ENCODE measurements at regions not wholly inside any gene's neighbourhood (a gene's known extent, or its start where the extent isn't known, plus 50 kb on each side); places are given as distances from the start of the nearest gene placed in this dataset.

GRCh38 chr4:125679989-125680388 lies 365.2 kb downstream of the FAT4 start:
- DNase-seq (no peak), FAIRE-seq (no peak)
- Histone ChIP-seq H3K4me1 (ENCODE audit: control insufficient read depth in 2 of 3, insufficient read depth in 2 of 3, low read depth in 1 of 3, low read length in 3 of 3) (no peaks in the 10 kb centered on the region), H3K36me3 (ENCODE audit: control insufficient read depth in 2 of 3, insufficient read depth in 3 of 3, low read length in 3 of 3) (no peaks in the 10 kb centered on the region), H3K27me3 (ENCODE audit: control insufficient read depth, insufficient read depth, low read length) (no peaks in the 10 kb centered on the region), H3K4me3 (ENCODE audit: low read length in 3 of 3) (no peak overlapping the region), H3K9ac (ENCODE audit: low read length in 3 of 3) (no peak overlapping the region), H3K9me3 (ENCODE audit: control insufficient read depth in 2 of 3, insufficient read depth in 1 of 3, low read length in 3 of 3) (no peaks in the 10 kb centered on the region), H3K27ac (ENCODE audit: low read depth in 2 of 2, low read length in 2 of 2) (no peak overlapping the region)
- intact Hi-C loops (cut with DNase I): no loop called here
- no peak for TF ChIP-seq CTCF (IDR thresholded peaks at IDR 0.05; ENCODE audit: borderline replicate concordance, extremely low read depth, insufficient read depth)

GRCh38 chr4:125681240-125681639 lies 366.5 kb downstream of the FAT4 start:
- no peak for FAIRE-seq
- intact Hi-C loops (cut with DNase I): no loop called here
- Histone ChIP-seq H3K9ac (ENCODE audit: low read length in 3 of 3) (no peak overlapping the region), H3K4me3 (ENCODE audit: low read length in 3 of 3) (no peak overlapping the region), H3K36me3 (ENCODE audit: control insufficient read depth in 2 of 3, insufficient read depth in 3 of 3, low read length in 3 of 3) (no peaks in the 10 kb centered on the region), H3K27me3 (ENCODE audit: control insufficient read depth, insufficient read depth, low read length) (no peaks in the 10 kb centered on the region), H3K9me3 (ENCODE audit: control insufficient read depth in 2 of 3, insufficient read depth in 1 of 3, low read length in 3 of 3) (no peaks in the 10 kb centered on the region), H3K4me1 (ENCODE audit: control insufficient read depth in 2 of 3, insufficient read depth in 2 of 3, low read depth in 1 of 3, low read length in 3 of 3) (no peaks in the 10 kb centered on the region), H3K27ac (ENCODE audit: low read depth in 2 of 2, low read length in 2 of 2) (no peak overlapping the region)
- DNase-seq: no peak
- TF ChIP-seq CTCF (IDR thresholded peaks at IDR 0.05; ENCODE audit: borderline replicate concordance, extremely low read depth, insufficient read depth): no peak

GRCh38 chr4:125682730-125683129 lies 368.0 kb downstream of the FAT4 start:
- no peak for FAIRE-seq
- Histone ChIP-seq H3K9ac (ENCODE audit: low read length in 3 of 3) (no peak overlapping the region), H3K27ac (ENCODE audit: low read depth in 2 of 2, low read length in 2 of 2) (no peak overlapping the region), H3K9me3 (ENCODE audit: control insufficient read depth in 2 of 3, insufficient read depth in 1 of 3, low read length in 3 of 3) (no peaks in the 10 kb centered on the region), H3K36me3 (ENCODE audit: control insufficient read depth in 2 of 3, insufficient read depth in 3 of 3, low read length in 3 of 3) (no peaks in the 10 kb centered on the region), H3K4me1 (ENCODE audit: control insufficient read depth in 2 of 3, insufficient read depth in 2 of 3, low read depth in 1 of 3, low read length in 3 of 3) (no peaks in the 10 kb centered on the region), H3K4me3 (ENCODE audit: low read length in 3 of 3) (no peak overlapping the region), H3K27me3 (ENCODE audit: control insufficient read depth, insufficient read depth, low read length) (no peaks in the 10 kb centered on the region)
- no peak for TF ChIP-seq CTCF (IDR thresholded peaks at IDR 0.05; ENCODE audit: borderline replicate concordance, extremely low read depth, insufficient read depth)
- peak in 1 of 5 donors; percentile 52 for DNase-seq
- intact Hi-C loops (cut with DNase I): no loop called here

- H3K9me3 ChIP-seq (ENCODE audit: control insufficient read depth in 2 of 3, insufficient read depth in 1 of 3, low read length in 3 of 3): no peaks in the 10 kb centered on the region
- H3K4me1 ChIP-seq (ENCODE audit: control insufficient read depth in 2 of 3, insufficient read depth in 2 of 3, low read depth in 1 of 3, low read length in 3 of 3): no peaks in the 10 kb centered on the region
- intact Hi-C loops (cut with DNase I): no loop called here
- no peak for TF ChIP-seq CTCF (IDR thresholded peaks at IDR 0.05; ENCODE audit: borderline replicate concordance, extremely low read depth, insufficient read depth)
- no peak overlapping the region for H3K9ac ChIP-seq (ENCODE audit: low read length in 3 of 3)
- H3K4me3 ChIP-seq (ENCODE audit: low read length in 3 of 3): no peak overlapping the region
- no peak overlapping the region for H3K27ac ChIP-seq (ENCODE audit: low read depth in 2 of 2, low read length in 2 of 2)
- no peaks in the 10 kb centered on the region for H3K27me3 ChIP-seq (ENCODE audit: control insufficient read depth, insufficient read depth, low read length)
- no peaks in the 10 kb centered on the region for H3K36me3 ChIP-seq (ENCODE audit: control insufficient read depth in 2 of 3, insufficient read depth in 3 of 3, low read length in 3 of 3)
- FAIRE-seq: no peak
- DNase-seq: no peak
Observed at GRCh38 chr4:125688841-125689240, 374.1 kb downstream of the FAT4 start.

All from kidney (tissue), 13 donors.